ENCODE measurements at regions not wholly inside any gene's neighbourhood (a gene's known extent, or its start where the extent isn't known, plus 50 kb on each side); places are given as distances from the start of the nearest gene placed in this dataset.
"Not testable (repeated sequence)": the region's sequence is repeated elsewhere in the genome, so short reads cannot be mapped to it uniquely, and the experiment has no call there.

- TF ChIP-seq, protein P1, sequence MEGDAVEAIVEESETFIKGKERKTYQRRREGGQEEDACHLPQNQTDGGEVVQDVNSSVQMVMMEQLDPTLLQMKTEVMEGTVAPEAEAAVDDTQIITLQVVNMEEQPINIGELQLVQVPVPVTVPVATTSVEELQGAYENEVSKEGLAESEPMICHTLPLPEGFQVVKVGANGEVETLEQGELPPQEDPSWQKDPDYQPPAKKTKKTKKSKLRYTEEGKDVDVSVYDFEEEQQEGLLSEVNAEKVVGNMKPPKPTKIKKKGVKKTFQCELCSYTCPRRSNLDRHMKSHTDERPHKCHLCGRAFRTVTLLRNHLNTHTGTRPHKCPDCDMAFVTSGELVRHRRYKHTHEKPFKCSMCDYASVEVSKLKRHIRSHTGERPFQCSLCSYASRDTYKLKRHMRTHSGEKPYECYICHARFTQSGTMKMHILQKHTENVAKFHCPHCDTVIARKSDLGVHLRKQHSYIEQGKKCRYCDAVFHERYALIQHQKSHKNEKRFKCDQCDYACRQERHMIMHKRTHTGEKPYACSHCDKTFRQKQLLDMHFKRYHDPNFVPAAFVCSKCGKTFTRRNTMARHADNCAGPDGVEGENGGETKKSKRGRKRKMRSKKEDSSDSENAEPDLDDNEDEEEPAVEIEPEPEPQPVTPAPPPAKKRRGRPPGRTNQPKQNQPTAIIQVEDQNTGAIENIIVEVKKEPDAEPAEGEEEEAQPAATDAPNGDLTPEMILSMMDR (IDR thresholded peaks at IDR 0.05; ENCODE audit: low read depth, low read length): not testable (repeated sequence)
- TF ChIP-seq EZH2phosphoT487 (IDR thresholded peaks at IDR 0.05; ENCODE audit: low read depth): not testable (repeated sequence)
These were observed 109.4 kb upstream of the XIST start for GRCh38 chrX:73961867-73962266.

Measured in OCI-LY3 (cell line).